ENCODE measurements at regions not wholly inside any gene's neighbourhood (a gene's known extent, or its start where the extent isn't known, plus 50 kb on each side); places are given as distances from the start of the nearest gene placed in this dataset.
"Not testable (repeated sequence)": the region's sequence is repeated elsewhere in the genome, so short reads cannot be mapped to it uniquely, and the experiment has no call there.

GRCh38 chr19:33866696-33867095, 70.0 kb downstream of the KCTD15 start:
- Mint-ChIP-seq H3K4me3 (no peak overlapping the region), H3K27ac (no peak overlapping the region)

DNA sequence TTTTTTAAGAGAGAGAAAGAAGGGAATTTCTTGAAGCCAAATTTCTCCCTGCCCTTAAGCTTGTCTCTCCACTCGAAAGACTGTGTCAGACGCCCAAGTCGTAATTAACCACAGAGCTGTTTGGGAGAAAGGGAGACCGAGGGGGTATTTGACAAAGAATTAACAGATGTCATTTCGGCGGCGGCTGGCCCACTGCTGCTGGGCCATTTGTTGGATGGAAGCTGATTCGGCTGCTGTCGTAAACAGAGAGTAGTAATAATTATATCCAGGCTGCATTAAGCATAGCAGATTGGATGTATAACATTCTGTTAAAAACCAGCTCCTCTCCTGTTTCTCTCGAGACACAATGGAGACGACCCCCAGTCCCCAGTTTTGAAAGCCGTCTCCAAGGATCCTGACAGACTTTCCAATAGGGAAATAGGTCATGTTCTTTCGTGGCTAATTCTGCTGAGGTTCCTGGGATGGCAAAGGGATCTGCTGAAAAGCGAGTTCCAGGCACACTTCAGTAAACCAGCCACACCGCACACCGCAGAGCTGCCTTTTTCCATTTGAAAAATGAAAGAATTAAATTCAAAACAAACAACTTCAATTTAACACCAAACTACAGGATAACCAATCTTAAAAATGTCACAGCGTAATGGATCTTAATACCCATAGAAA, 71.5 kb downstream of the KCTD15 start:
- no peaks in the 10 kb centered on the region for H3K4me1 Mint-ChIP-seq (ENCODE audit: low read depth)
- H3K27me3 Mint-ChIP-seq, result peaks cover 16% of the 10 kb centered on the region
- no peaks in the 10 kb centered on the region for H3K36me3 Mint-ChIP-seq (ENCODE audit: low read depth)
- no peak overlapping the region for H3K27ac Mint-ChIP-seq
- H3K9me3 Mint-ChIP-seq, result no peaks in the 10 kb centered on the region
- H3K4me3 Mint-ChIP-seq, result no peak overlapping the region

More at GRCh38 chr19:33866696-33867095, 70.0 kb downstream of the KCTD15 start:
- H3K4me1 Mint-ChIP-seq (ENCODE audit: low read depth), result no peaks in the 10 kb centered on the region
- no peaks in the 10 kb centered on the region for H3K9me3 Mint-ChIP-seq
- no peaks in the 10 kb centered on the region for H3K36me3 Mint-ChIP-seq (ENCODE audit: low read depth)
- H3K27me3 Mint-ChIP-seq, result peaks cover 16% of the 10 kb centered on the region

- no peak overlapping the region for H3K4me3 Mint-ChIP-seq
- no peaks in the 10 kb centered on the region for H3K9me3 Mint-ChIP-seq
- H3K27ac Mint-ChIP-seq, result no peak overlapping the region
- no peaks in the 10 kb centered on the region for H3K36me3 Mint-ChIP-seq (ENCODE audit: low read depth)
- no peaks in the 10 kb centered on the region for H3K4me1 Mint-ChIP-seq (ENCODE audit: low read depth)
- peaks cover 16% of the 10 kb centered on the region for H3K27me3 Mint-ChIP-seq
Observed at GRCh38 chr19:33868788-33869412, 72.2 kb downstream of the KCTD15 start.

DNA sequence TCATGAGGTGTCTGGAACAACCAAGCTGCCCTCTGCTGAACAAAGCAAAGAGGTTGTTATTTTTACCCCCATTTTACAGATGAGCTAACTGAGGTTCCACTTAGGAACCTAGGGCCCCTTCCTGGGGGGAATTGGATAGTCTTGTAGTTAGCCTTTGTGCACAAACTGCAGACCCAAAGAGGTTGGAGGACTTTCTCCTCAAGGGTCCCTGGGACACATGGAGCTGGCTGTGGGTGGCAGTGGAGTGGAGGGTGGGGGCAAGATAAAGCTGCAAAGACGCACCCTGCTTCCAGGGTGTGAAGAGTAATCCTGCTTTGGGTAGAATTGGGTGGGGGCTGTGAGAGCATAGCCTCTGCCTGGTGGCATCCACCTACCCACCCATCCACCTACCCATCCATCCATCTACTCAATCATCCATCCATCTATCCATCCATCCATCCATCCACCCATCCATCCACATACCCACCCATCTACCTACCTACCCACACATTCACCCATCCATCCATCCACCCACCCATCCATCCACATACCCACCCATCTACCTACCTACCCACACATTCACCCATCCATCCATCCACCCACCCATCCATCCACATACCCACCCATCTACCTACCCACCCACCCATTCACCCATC, 73.7 kb downstream of the KCTD15 start:
- H3K36me3 Mint-ChIP-seq (ENCODE audit: low read depth); H3K9me3 Mint-ChIP-seq; H3K4me3 Mint-ChIP-seq; H3K4me1 Mint-ChIP-seq (ENCODE audit: low read depth); H3K27ac Mint-ChIP-seq: not testable (repeated sequence)
- peaks cover 16% of the 10 kb centered on the region for H3K27me3 Mint-ChIP-seq

DNA sequence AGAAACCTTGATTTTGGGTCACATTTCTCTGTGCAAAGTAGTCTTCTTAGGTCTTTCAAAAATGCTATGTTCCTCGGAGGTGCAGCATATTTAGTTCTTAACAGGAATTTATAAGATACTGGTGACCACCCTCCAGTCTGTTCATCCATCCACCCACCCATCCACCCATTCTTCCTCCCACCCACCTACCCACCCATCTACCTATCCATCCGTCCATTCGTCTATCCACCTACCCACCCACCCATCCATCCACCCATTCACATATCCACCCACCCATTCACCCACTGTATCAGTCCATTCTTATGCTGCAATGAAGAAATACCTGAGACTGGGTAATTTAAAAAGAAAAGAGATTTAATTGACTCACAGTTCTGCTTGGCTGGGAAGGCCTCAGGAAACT, 74.9 kb downstream of the KCTD15 start:
- Mint-ChIP-seq H3K36me3 (ENCODE audit: low read depth) (no peaks in the 10 kb centered on the region), H3K27me3 (peaks cover 18% of the 10 kb centered on the region), H3K9me3 (no peaks in the 10 kb centered on the region), H3K4me3 (no peak overlapping the region), H3K27ac (no peak overlapping the region), H3K4me1 (ENCODE audit: low read depth) (no peaks in the 10 kb centered on the region)

GRCh38 chr19:33872445-33873320, 76.0 kb downstream of the KCTD15 start:
- H3K36me3 Mint-ChIP-seq (ENCODE audit: low read depth), result no peaks in the 10 kb centered on the region
- peaks cover 17% of the 10 kb centered on the region for H3K27me3 Mint-ChIP-seq
- no peak overlapping the region for H3K27ac Mint-ChIP-seq

GRCh38 chr19:33875071-33875470, 78.4 kb downstream of the KCTD15 start:
- Mint-ChIP-seq H3K27ac (no peak overlapping the region), H3K9me3 (no peaks in the 10 kb centered on the region), H3K27me3 (peaks cover 5% of the 10 kb centered on the region), H3K4me3 (no peak overlapping the region), H3K4me1 (ENCODE audit: low read depth) (no peaks in the 10 kb centered on the region), H3K36me3 (ENCODE audit: low read depth) (no peaks in the 10 kb centered on the region)

More at GRCh38 chr19:33872445-33873320, 76.0 kb downstream of the KCTD15 start:
- Mint-ChIP-seq H3K4me1 (ENCODE audit: low read depth) (no peaks in the 10 kb centered on the region), H3K9me3 (no peaks in the 10 kb centered on the region), H3K4me3 (no peak overlapping the region)

DNA sequence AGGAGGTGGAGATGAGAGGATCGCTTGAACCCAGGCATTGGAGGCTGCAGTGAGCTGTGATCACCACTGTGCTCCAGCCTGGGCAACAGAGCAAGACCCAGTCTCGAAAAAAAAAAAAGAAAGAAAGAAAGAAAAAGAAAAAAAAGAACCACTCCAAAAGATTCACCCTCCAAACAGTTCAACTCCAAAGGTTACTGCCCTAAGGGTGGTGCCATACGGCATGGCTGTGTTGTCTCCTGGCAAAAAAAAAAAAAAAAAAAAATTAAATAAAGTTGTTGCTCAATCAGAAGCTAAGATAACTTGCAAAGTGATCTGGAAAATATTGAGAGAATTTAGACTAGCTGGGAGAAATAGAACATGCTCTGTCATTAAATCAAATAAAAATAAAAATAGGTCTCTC, 79.5 kb downstream of the KCTD15 start:
- H3K4me1 Mint-ChIP-seq (ENCODE audit: low read depth), result no peaks in the 10 kb centered on the region
- H3K27me3 Mint-ChIP-seq, result peaks cover 4% of the 10 kb centered on the region

DNA sequence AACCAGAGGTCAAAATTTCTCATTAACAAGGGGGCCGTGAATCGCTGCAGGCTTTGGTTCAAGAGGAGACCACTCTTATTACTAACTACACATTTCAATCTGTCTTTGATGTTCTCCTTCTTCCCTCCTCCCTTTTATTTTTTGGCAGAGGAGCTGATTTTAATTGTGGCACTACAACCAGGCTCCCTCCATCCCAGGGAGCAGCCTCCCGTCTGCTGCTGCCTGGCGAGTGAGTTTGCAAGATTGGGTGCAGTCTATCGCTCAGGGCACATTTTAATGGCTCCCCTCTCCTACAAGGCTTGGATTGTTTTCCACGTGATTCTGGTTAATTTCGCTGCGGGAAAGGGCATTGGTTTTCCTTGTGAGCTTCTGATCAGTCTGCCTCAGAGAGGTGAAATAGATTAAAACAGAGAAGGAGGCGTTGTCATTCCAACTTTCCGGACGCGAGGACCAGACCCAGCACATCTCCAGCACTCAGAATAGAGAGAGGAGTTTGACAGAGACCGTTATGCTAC, 81.4 kb downstream of the KCTD15 start:
- no peaks in the 10 kb centered on the region for H3K4me1 Mint-ChIP-seq (ENCODE audit: low read depth)
- no peaks in the 10 kb centered on the region for H3K36me3 Mint-ChIP-seq (ENCODE audit: low read depth)
- H3K27ac Mint-ChIP-seq, result no peak overlapping the region
- no peaks in the 10 kb centered on the region for H3K9me3 Mint-ChIP-seq
- peaks cover 4% of the 10 kb centered on the region for H3K27me3 Mint-ChIP-seq
- no peak overlapping the region for H3K4me3 Mint-ChIP-seq

More for the DNA sequence above, 79.5 kb downstream of the KCTD15 start:
- no peak overlapping the region for H3K27ac Mint-ChIP-seq
- H3K36me3 Mint-ChIP-seq (ENCODE audit: low read depth), result no peaks in the 10 kb centered on the region
- H3K4me3 Mint-ChIP-seq, result no peak overlapping the region
- H3K9me3 Mint-ChIP-seq, result no peaks in the 10 kb centered on the region

- Mint-ChIP-seq H3K36me3 (ENCODE audit: low read depth) (no peaks in the 10 kb centered on the region), H3K27me3 (peaks cover 5% of the 10 kb centered on the region), H3K27ac (no peak overlapping the region), H3K4me1 (ENCODE audit: low read depth) (peaks cover under 1% of the 10 kb centered on the region), H3K4me3 (no peak overlapping the region), H3K9me3 (no peaks in the 10 kb centered on the region)
Observed at GRCh38 chr19:33878910-33879810, 82.5 kb downstream of the KCTD15 start.

GRCh38 chr19:33879818-33880575, 83.3 kb downstream of the KCTD15 start:
- peaks cover 10% of the 10 kb centered on the region for H3K27me3 Mint-ChIP-seq
- H3K4me1 Mint-ChIP-seq (ENCODE audit: low read depth), result peaks cover 4% of the 10 kb centered on the region
- H3K36me3 Mint-ChIP-seq (ENCODE audit: low read depth), result no peaks in the 10 kb centered on the region
- H3K9me3 Mint-ChIP-seq, result no peaks in the 10 kb centered on the region
- H3K27ac Mint-ChIP-seq, result no peak overlapping the region
- H3K4me3 Mint-ChIP-seq, result no peak overlapping the region

- H3K36me3 Mint-ChIP-seq (ENCODE audit: low read depth), result no peaks in the 10 kb centered on the region
- H3K9me3 Mint-ChIP-seq, result no peaks in the 10 kb centered on the region
- H3K27me3 Mint-ChIP-seq, result peaks cover 12% of the 10 kb centered on the region
- peaks cover 4% of the 10 kb centered on the region for H3K4me1 Mint-ChIP-seq (ENCODE audit: low read depth)
- H3K27ac Mint-ChIP-seq, result no peak overlapping the region
- H3K4me3 Mint-ChIP-seq, result no peak overlapping the region
Observed at GRCh38 chr19:33883859-33884519, 87.3 kb downstream of the KCTD15 start.

DNA sequence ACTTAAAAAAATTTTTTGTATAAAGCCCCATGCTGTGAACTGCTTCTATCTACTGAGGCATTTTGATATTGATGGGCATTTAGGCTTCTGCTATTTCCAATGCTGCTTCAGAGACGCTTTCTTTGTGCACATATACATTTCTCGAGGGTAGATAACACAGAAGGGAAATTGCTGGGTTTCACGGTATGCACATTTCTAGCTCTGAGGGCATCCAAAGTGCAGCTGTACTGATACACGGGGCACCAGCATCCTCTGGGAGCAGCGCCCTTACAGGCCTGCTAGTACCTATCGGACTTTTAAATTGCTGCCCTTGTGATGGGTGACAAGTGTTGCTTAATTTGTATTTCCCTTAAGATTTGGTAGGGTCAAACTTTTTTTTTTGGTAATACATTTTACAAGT, 88.6 kb downstream of the KCTD15 start:
- Mint-ChIP-seq H3K36me3 (ENCODE audit: low read depth) (no peaks in the 10 kb centered on the region), H3K4me1 (ENCODE audit: low read depth) (peaks cover 4% of the 10 kb centered on the region), H3K4me3 (no peak overlapping the region), H3K27ac (no peak overlapping the region), H3K9me3 (no peaks in the 10 kb centered on the region), H3K27me3 (peaks cover 16% of the 10 kb centered on the region)
